ENCODE measurements at regions not wholly inside any gene's neighbourhood (a gene's known extent, or its start where the extent isn't known, plus 50 kb on each side); places are given as distances from the start of the nearest gene placed in this dataset.

DNA sequence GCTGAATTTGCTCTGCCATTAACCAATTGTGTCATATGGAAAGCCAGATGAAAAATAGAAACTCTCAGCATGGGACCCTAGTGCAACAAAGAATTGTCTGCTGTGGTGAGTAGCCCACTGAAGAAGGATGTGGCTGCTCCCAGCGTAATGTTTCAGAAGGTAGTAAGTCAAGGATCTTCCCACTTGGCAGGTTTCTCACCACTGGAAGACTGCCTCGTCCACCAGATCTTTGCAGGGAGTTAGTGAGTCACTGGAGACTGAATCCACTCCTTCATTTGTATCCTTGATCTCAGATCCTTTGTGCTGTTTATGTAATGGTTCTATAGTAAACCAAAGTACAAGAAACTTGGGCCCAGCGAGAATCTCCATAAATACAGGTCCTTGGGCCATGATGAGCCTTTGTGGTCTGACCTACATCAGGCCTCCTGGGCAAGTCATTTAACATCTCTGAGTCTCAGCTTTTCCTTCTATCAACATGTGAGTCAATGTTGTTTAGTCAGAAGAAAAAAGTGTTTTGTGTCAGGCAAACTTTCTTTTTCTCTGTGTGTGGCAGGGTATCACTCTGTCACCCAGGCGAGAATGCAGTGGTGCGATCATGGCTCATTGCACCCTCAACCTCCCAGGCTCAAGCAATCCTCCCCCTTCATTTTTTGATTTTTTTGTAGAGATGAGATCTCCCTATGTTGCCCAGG lies 78.0 kb upstream of the CCDC160 start:
- no peak for FAIRE-seq
- ChIA-PET POLR2A (no interaction called here), CTCF (no interaction called here)
- 31% methylated on average over 5 of the region's 5 CpGs for WGBS (ENCODE audit: missing lambda C conversion rate)
- Histone ChIP-seq H3K27ac (no peak overlapping the region), H3K4me3 (no peak overlapping the region), H3K4me1 (no peaks in the 10 kb centered on the region), H3K9me3 (no peaks in the 10 kb centered on the region), H3K4me2 (no peak overlapping the region)
- ATAC-seq = no peak
- TF ChIP-seq HDAC2 (IDR thresholded peaks at IDR 0.05) = no peak
- no peak for TF ChIP-seq HOXB13 (CRISPR knock-in tag; IDR thresholded peaks at IDR 0.05; ENCODE audit: low read depth)
- TF ChIP-seq FOSL2 (IDR thresholded peaks at IDR 0.05) = no peak
- TF ChIP-seq FOSL2 (CRISPR knock-in tag; IDR thresholded peaks at IDR 0.05) = no peak
- TF ChIP-seq, protein P1, sequence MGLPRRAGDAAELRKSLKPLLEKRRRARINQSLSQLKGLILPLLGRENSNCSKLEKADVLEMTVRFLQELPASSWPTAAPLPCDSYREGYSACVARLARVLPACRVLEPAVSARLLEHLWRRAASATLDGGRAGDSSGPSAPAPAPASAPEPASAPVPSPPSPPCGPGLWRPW (IDR thresholded peaks at IDR 0.05) = no peak
- no peak for TF ChIP-seq POLR2A (IDR thresholded peaks at IDR 0.05; ENCODE audit: low read length)
- no peak for DNase-seq (ENCODE audit: low read depth in 1 of 2, low spot score in 1 of 2)

DNA sequence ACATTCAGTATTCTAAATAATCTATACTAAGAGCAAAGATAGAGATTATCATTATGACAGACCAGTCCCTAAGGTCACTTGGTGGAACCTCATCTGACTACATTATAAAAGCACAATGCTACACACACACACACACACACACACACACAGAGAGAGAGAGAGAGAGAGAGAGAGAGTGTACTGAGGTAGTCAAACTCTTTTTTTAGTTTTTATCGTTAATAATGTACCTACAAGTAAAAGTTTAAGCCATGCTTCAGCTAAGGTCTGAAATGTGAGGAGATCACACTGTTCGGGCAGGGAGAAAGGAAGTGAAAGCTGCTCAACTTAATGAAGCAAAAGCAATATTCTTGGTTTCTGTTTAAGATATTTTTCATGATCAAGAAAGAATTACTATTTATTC lies 75.8 kb upstream of the CCDC160 start:
- Histone ChIP-seq H3K4me1 (no peaks in the 10 kb centered on the region), H3K4me2 (no peak overlapping the region), H3K9me3 (no peaks in the 10 kb centered on the region), H3K27ac (no peak overlapping the region), H3K4me3 (no peak overlapping the region)
- WGBS (ENCODE audit: missing lambda C conversion rate) = 16% methylated on average over 2 of the region's 2 CpGs
- DNase-seq (ENCODE audit: low read depth in 1 of 2, low spot score in 1 of 2) (no peak), FAIRE-seq (no peak), ATAC-seq (no peak)
- ChIA-PET POLR2A (no interaction called here), CTCF (interaction anchor here (1.2 kb wide), 1 partner anchor 12 kb away, joined by 3 read pairs; no protein-coding TSS in a partner anchor)
- TF ChIP-seq RAD21 (conservative IDR thresholded peaks at IDR 0.05 in 1 of 2, IDR thresholded peaks at IDR 0.05 in 1 of 2) = no peak

DNA sequence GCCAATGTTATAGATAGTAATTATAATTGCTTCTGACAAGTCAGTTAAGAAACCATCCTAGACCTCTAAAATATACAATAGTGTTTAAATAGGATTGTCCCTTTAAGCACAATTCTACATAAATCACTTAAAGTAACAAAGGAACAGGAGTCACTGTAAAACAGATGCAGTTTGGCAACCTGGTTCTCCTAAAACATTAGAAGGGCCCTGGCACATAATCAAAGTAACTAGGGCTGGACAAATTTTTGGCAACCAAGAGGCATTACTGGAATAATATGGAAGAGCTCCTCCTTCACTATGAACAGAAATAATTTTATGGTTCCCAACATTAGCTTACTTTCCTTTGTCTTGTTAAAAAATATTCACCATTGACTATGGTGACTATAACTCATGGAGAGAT lies 75.0 kb upstream of the CCDC160 start:
- peak; percentile 43 for FAIRE-seq
- no peak for TF ChIP-seq POLR2A (IDR thresholded peaks at IDR 0.05; ENCODE audit: low read length)
- no peak for TF ChIP-seq NFE2L2 (conservative IDR thresholded peaks at IDR 0.05; ENCODE audit: low read length)
- TF ChIP-seq, protein P2, sequence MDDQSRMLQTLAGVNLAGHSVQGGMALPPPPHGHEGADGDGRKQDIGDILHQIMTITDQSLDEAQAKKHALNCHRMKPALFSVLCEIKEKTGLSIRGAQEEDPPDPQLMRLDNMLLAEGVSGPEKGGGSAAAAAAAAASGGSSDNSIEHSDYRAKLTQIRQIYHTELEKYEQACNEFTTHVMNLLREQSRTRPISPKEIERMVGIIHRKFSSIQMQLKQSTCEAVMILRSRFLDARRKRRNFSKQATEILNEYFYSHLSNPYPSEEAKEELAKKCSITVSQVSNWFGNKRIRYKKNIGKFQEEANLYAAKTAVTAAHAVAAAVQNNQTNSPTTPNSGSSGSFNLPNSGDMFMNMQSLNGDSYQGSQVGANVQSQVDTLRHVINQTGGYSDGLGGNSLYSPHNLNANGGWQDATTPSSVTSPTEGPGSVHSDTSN (IDR thresholded peaks at IDR 0.05) = no peak
- TF ChIP-seq TP53 (CRISPR knock-in tag; IDR thresholded peaks at IDR 0.05) = no peak
- no peak for TF ChIP-seq NPAS2 (CRISPR knock-in tag; IDR thresholded peaks at IDR 0.05; ENCODE audit: borderline replicate concordance)
- TF ChIP-seq NR3C1 (IDR thresholded peaks at IDR 0.05) = no peak
- TF ChIP-seq BHLHE40 (IDR thresholded peaks at IDR 0.05; ENCODE audit: low read depth, low read length) = no peak
- TF ChIP-seq HEYL (CRISPR knock-in tag; IDR thresholded peaks at IDR 0.05) = no peak
- TF ChIP-seq SREBF2 (IDR thresholded peaks at IDR 0.05) = no peak
- TF ChIP-seq RCOR1 (IDR thresholded peaks at IDR 0.05; ENCODE audit: low read depth, low read length) = no peak
- no peak for TF ChIP-seq ESRRA (IDR thresholded peaks at IDR 0.05; ENCODE audit: borderline replicate concordance, low read length)
- TF ChIP-seq, protein P3, sequence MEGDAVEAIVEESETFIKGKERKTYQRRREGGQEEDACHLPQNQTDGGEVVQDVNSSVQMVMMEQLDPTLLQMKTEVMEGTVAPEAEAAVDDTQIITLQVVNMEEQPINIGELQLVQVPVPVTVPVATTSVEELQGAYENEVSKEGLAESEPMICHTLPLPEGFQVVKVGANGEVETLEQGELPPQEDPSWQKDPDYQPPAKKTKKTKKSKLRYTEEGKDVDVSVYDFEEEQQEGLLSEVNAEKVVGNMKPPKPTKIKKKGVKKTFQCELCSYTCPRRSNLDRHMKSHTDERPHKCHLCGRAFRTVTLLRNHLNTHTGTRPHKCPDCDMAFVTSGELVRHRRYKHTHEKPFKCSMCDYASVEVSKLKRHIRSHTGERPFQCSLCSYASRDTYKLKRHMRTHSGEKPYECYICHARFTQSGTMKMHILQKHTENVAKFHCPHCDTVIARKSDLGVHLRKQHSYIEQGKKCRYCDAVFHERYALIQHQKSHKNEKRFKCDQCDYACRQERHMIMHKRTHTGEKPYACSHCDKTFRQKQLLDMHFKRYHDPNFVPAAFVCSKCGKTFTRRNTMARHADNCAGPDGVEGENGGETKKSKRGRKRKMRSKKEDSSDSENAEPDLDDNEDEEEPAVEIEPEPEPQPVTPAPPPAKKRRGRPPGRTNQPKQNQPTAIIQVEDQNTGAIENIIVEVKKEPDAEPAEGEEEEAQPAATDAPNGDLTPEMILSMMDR (IDR thresholded peaks at IDR 0.05) = no peak
- no peak for TF ChIP-seq CHD2 (IDR thresholded peaks at IDR 0.05; ENCODE audit: low read length, partially characterized antibody)
- TF ChIP-seq EHMT2 (IDR thresholded peaks at IDR 0.05; ENCODE audit: low read depth) = no peak
- TF ChIP-seq HOXB13 (CRISPR knock-in tag; IDR thresholded peaks at IDR 0.05; ENCODE audit: low read depth) = no peak
- TF ChIP-seq, protein P4, sequence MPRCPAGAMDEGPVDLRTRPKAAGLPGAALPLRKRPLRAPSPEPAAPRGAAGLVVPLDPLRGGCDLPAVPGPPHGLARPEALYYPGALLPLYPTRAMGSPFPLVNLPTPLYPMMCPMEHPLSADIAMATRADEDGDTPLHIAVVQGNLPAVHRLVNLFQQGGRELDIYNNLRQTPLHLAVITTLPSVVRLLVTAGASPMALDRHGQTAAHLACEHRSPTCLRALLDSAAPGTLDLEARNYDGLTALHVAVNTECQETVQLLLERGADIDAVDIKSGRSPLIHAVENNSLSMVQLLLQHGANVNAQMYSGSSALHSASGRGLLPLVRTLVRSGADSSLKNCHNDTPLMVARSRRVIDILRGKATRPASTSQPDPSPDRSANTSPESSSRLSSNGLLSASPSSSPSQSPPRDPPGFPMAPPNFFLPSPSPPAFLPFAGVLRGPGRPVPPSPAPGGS (IDR thresholded peaks at IDR 0.05) = no peak
- TF ChIP-seq, protein P5, sequence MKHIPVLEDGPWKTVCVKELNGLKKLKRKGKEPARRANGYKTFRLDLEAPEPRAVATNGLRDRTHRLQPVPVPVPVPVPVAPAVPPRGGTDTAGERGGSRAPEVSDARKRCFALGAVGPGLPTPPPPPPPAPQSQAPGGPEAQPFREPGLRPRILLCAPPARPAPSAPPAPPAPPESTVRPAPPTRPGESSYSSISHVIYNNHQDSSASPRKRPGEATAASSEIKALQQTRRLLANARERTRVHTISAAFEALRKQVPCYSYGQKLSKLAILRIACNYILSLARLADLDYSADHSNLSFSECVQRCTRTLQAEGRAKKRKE (CRISPR knock-in tag; IDR thresholded peaks at IDR 0.05; ENCODE audit: low read depth) = no peak
- no peak for TF ChIP-seq FOXS1 (CRISPR knock-in tag; IDR thresholded peaks at IDR 0.05)
- TF ChIP-seq HDAC2 (IDR thresholded peaks at IDR 0.05) = no peak
- no peak for DNase-seq (ENCODE audit: low read depth in 1 of 2, low spot score in 1 of 2)
- POLR2A ChIA-PET = no interaction called here
- Histone ChIP-seq H3K4me1 (no peaks in the 10 kb centered on the region), H3K27ac (no peak overlapping the region), H3K4me3 (no peak overlapping the region), H3K9me3 (no peaks in the 10 kb centered on the region), H3K4me2 (no peak overlapping the region)
- CTCF ChIA-PET = interaction anchor here (0.6 to 1.2 kb wide), 2 partner anchors 13 to 266 kb away, joined by 3 read pairs; no protein-coding TSS in a partner anchor
- no peak for ATAC-seq

All from A549 (cell line).